Loucy (cell line): ENCODE measurements at regions not wholly inside any gene's neighbourhood (a gene's known extent, or its start where the extent isn't known, plus 50 kb on each side); places are given as distances from the start of the nearest gene placed in this dataset.

Source experiments
- H2AFZ ChIP-seq: fragments of 200-600 bp; sonication (generic); 2 replicates; pipeline ENCODE4 v1.6.0; 2016; ENCODE audit warnings: antibody characterized with exemption, mild to moderate bottlenecking, low read length, moderate library complexity
- H3F3A ChIP-seq: fragments of 200-600 bp; 2 replicates; pipeline ENCODE4 v1.6.0; 2016; ENCODE audit warnings: antibody characterized with exemption, low read depth, mild to moderate bottlenecking
- H3K27me3 ChIP-seq: fragments of 200-600 bp; sonication (generic); 2 replicates; pipeline ENCODE4 v1.6.1; 2014; ENCODE audit warnings: low read length, mild to moderate bottlenecking; ENCODE audit not compliant: insufficient read depth, poor library complexity, severe bottlenecking
- H3K36me3 ChIP-seq: fragments of 200-600 bp; sonication (generic); 2 replicates; pipeline ENCODE4 v1.6.1; 2016; ENCODE audit warnings: low read length; ENCODE audit not compliant: insufficient read depth
- H3K4me1 ChIP-seq: fragments of 200-600 bp; sonication (generic); 2 replicates; pipeline ENCODE4 v1.5.1; 2014; ENCODE audit warnings: low read length, mild to moderate bottlenecking; ENCODE audit not compliant: insufficient read depth, poor library complexity, severe bottlenecking
- H3K4me2 ChIP-seq: fragments of 200-600 bp; sonication (generic); 2 replicates; pipeline ENCODE4 v1.6.0; 2014; ENCODE audit warnings: antibody characterized with exemption, low read length, low read depth, mild to moderate bottlenecking; ENCODE audit not compliant: poor library complexity, severe bottlenecking
- H3K4me3 ChIP-seq: fragments of 200-600 bp; sonication (generic); 2 replicates; pipeline ENCODE4 v1.5.1; 2014; ENCODE audit warnings: low read length, mild to moderate bottlenecking, mixed read lengths; ENCODE audit not compliant: poor library complexity, severe bottlenecking
- H3K79me2 ChIP-seq: fragments of 200-600 bp; sonication (generic); 2 replicates; pipeline ENCODE4 v1.6.1; 2014; ENCODE audit warnings: low read length; ENCODE audit not compliant: insufficient read depth
- H3K9ac ChIP-seq: fragments of 200-600 bp; sonication (generic); 2 replicates; pipeline ENCODE4 v1.6.0; 2014; ENCODE audit warnings: mild to moderate bottlenecking, low read depth, low read length, moderate library complexity; ENCODE audit not compliant: poor library complexity, severe bottlenecking
- H3K9me2 ChIP-seq: fragments of 200-600 bp; sonication (generic); replicated peaks from 2 replicates; pipeline ENCODE4 v1.6.1; 2016; ENCODE audit warnings: low read depth, low read length, mixed read lengths
- H3K9me3 ChIP-seq: fragments of 200-600 bp; sonication (generic); 2 replicates; pipeline ENCODE4 v1.6.1; 2014; ENCODE audit warnings: mild to moderate bottlenecking, antibody characterized with exemption, low read length, low read depth; ENCODE audit not compliant: insufficient read depth
- H4K20me1 ChIP-seq: fragments of 200-600 bp; sonication (generic); 2 replicates; pipeline ENCODE4 v1.6.0; 2014; ENCODE audit warnings: antibody characterized with exemption, low read length, mild to moderate bottlenecking; ENCODE audit not compliant: insufficient read depth, poor library complexity, severe bottlenecking
- EZH2phosphoT487 ChIP-seq: fragments of 200-600 bp; IDR thresholded peaks from 2 replicates; pipeline ENCODE4 v1.6.1; 2018; ENCODE audit warnings: antibody characterized with exemption, mild to moderate bottlenecking, moderate library complexity, borderline replicate concordance
- TF ChIP-seq, protein P1 (sequence below): fragments of 200-600 bp; sonication (generic); conservative IDR thresholded peaks from 2 replicates; pipeline ENCODE4 v1.5.1; 2014; ENCODE audit warnings: mild to moderate bottlenecking, antibody characterized with exemption, low read length

DNA sequence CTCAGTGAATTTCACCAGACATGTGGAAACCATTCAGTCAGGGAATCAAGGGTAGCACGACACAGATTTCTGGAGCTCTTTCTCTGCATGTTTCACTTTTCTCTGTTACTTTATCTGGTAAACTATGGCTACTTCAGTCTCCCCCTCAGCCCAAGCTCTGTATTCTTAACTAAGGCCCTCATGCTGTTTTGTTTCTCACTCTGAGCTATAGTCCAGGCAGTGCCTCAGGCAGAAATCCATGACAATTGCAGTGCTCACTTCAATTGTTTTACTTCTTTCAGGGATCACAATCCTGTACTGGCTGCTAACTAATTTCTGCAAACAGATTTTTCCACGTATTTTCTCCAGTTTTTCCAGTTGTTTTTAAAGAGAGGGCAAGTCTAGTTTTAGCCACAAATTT is 1599.9 kb upstream of the LRRTM3 start:
- Histone ChIP-seq H3K27me3 (no peaks in the 10 kb centered on the region), H3K4me3 (no peak overlapping the region), H3K79me2 (no peaks in the 10 kb centered on the region), H4K20me1 (no peaks in the 10 kb centered on the region), H3K4me2 (no peak overlapping the region), H3F3A (no peaks in the 10 kb centered on the region), H3K9ac (no peak overlapping the region), H3K9me2 (no peaks in the 10 kb centered on the region), H3K9me3 (no peaks in the 10 kb centered on the region), H2AFZ (no peak overlapping the region), H3K36me3 (no peaks in the 10 kb centered on the region), H3K4me1 (no peaks in the 10 kb centered on the region)
- TF ChIP-seq, protein P1, sequence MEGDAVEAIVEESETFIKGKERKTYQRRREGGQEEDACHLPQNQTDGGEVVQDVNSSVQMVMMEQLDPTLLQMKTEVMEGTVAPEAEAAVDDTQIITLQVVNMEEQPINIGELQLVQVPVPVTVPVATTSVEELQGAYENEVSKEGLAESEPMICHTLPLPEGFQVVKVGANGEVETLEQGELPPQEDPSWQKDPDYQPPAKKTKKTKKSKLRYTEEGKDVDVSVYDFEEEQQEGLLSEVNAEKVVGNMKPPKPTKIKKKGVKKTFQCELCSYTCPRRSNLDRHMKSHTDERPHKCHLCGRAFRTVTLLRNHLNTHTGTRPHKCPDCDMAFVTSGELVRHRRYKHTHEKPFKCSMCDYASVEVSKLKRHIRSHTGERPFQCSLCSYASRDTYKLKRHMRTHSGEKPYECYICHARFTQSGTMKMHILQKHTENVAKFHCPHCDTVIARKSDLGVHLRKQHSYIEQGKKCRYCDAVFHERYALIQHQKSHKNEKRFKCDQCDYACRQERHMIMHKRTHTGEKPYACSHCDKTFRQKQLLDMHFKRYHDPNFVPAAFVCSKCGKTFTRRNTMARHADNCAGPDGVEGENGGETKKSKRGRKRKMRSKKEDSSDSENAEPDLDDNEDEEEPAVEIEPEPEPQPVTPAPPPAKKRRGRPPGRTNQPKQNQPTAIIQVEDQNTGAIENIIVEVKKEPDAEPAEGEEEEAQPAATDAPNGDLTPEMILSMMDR, result no peak
- TF ChIP-seq EZH2phosphoT487, result no peak

DNA sequence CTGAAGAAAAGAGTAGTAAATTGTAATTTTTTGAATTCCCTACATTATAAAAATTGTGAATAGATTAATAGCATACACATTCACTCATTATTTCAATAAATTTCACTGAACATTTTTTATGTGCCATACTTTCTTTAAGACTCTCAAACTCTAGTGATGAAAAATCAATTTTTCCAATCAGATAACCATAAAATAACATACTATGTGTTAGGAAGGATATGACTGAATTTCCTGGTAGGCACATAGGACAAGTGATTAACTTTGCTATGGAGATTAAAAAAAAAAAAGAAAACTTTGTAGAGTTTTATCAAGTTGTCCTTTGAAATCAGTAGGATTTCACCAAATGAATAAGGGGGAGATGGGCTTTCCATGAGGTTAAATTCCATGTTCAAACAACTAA is 1597.3 kb upstream of the LRRTM3 start:
- H4K20me1 ChIP-seq, result no peaks in the 10 kb centered on the region
- TF ChIP-seq, protein P1, result no peak
- no peak overlapping the region for H3K9ac ChIP-seq
- H3K9me2 ChIP-seq, result no peaks in the 10 kb centered on the region
- H3K36me3 ChIP-seq, result no peaks in the 10 kb centered on the region
- no peaks in the 10 kb centered on the region for H3K27me3 ChIP-seq
- no peak overlapping the region for H3K4me2 ChIP-seq
- no peaks in the 10 kb centered on the region for H3F3A ChIP-seq
- no peaks in the 10 kb centered on the region for H3K79me2 ChIP-seq
- H3K4me1 ChIP-seq, result no peaks in the 10 kb centered on the region
- no peak overlapping the region for H2AFZ ChIP-seq
- no peaks in the 10 kb centered on the region for H3K9me3 ChIP-seq
- H3K4me3 ChIP-seq, result no peak overlapping the region

DNA sequence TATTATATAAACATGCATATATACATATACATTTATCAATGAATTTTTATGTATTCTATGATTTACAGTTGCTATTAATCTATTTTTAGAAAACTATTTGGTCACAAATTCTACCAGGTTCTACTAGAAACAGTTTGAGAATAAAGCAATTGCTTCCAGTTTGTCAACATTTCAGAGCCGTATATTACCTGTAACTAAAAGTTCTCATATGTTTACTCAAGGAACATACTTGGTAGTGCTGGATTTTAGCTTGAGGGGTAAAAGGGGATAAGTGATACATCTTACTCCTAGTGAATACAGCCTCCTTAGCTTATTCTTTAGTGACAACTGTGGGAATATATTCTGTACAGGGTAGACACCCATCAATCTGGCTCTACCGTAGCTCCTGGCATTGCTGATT is 1590.5 kb upstream of the LRRTM3 start:
- no peak overlapping the region for H2AFZ ChIP-seq

More for the DNA sequence above, 1590.5 kb upstream of the LRRTM3 start:
- no peak overlapping the region for H3K4me2 ChIP-seq
- no peaks in the 10 kb centered on the region; the same call in 1 of the 2 replicates for H3K9me2 ChIP-seq
- no peaks in the 10 kb centered on the region for H4K20me1 ChIP-seq
- H3K9me3 ChIP-seq, result no peaks in the 10 kb centered on the region
- H3K4me1 ChIP-seq, result no peaks in the 10 kb centered on the region
- no peak overlapping the region for H3K9ac ChIP-seq
- H3K27me3 ChIP-seq, result no peaks in the 10 kb centered on the region
- H3F3A ChIP-seq, result no peaks in the 10 kb centered on the region
- H3K36me3 ChIP-seq, result no peaks in the 10 kb centered on the region
- H3K79me2 ChIP-seq, result no peaks in the 10 kb centered on the region
- no peak overlapping the region for H3K4me3 ChIP-seq
- TF ChIP-seq, protein P1, result no peak
- no peak for TF ChIP-seq EZH2phosphoT487
